ENCODE measurements at regions not wholly inside any gene's neighbourhood (a gene's known extent, or its start where the extent isn't known, plus 50 kb on each side); places are given as distances from the start of the nearest gene placed in this dataset.

- TF ChIP-seq EP300 (IDR thresholded peaks at IDR 0.05) (no peak), POLR2A (IDR thresholded peaks at IDR 0.05) (no peak)
Observed at GRCh38 chr16:50457423-50457822, 88.6 kb upstream of the BRD7 start.

Data from upper lobe of left lung (tissue), 4 donors.